Osteoblast (primary cell): ENCODE measurements at regions not wholly inside any gene's neighbourhood (a gene's known extent, or its start where the extent isn't known, plus 50 kb on each side); places are given as distances from the start of the nearest gene placed in this dataset.

Experiments
- DNase-seq: peaks from one replicate; pipeline ENCODE4 v3.0.0; 2011; ENCODE audit warnings: low spot score, mixed read lengths; ENCODE audit not compliant: insufficient read length; ENCODE audit errors: missing footprints
- H2AFZ ChIP-seq: 2 replicates; pipeline ENCODE4 v1.6.0; 2011; ENCODE audit warnings: mild to moderate bottlenecking, low read length
- H3K27ac ChIP-seq: 2 replicates; pipeline ENCODE4 v1.5.1; 2011; ENCODE audit warnings: mild to moderate bottlenecking, low read depth, low read length, moderate library complexity
- H3K27me3 ChIP-seq: 2 replicates; pipeline ENCODE4 v1.6.0; 2012; ENCODE audit warnings: mild to moderate bottlenecking, control low read depth, inconsistent platforms, low read length, moderate library complexity; ENCODE audit not compliant: insufficient read depth
- H3K36me3 ChIP-seq: 2 replicates; pipeline ENCODE4 v1.5.1; 2011; ENCODE audit warnings: mild to moderate bottlenecking, low read length, control low read depth, moderate library complexity; ENCODE audit not compliant: insufficient read depth
- H3K4me1 ChIP-seq: 2 replicates; pipeline ENCODE4 v1.5.1; 2011; ENCODE audit warnings: mild to moderate bottlenecking, low read length, control low read depth, moderate library complexity; ENCODE audit not compliant: insufficient read depth
- H3K4me2 ChIP-seq: 2 replicates; pipeline ENCODE4 v1.6.0; 2011; ENCODE audit warnings: mild to moderate bottlenecking, low read length; ENCODE audit not compliant: insufficient read depth
- H3K4me3 ChIP-seq: fragments of 200-600 bp; sonication (generic); 3 replicates; pipeline ENCODE4 v1.5.1; 2012; ENCODE audit warnings: mild to moderate bottlenecking, low read length, inconsistent platforms; ENCODE audit not compliant: insufficient read depth
- H3K79me2 ChIP-seq: 2 replicates; pipeline ENCODE4 v1.6.0; 2012; ENCODE audit warnings: mild to moderate bottlenecking, low read length, control low read depth, inconsistent platforms; ENCODE audit not compliant: insufficient read depth
- H3K9me3 ChIP-seq: 2 replicates; pipeline ENCODE4 v1.5.1; 2011; ENCODE audit warnings: low read depth, low read length, control low read depth
- H4K20me1 ChIP-seq: 2 replicates; pipeline ENCODE4 v1.6.0; 2012; ENCODE audit warnings: mild to moderate bottlenecking, low read length, control low read depth; ENCODE audit not compliant: insufficient read depth
- TF ChIP-seq, protein P1 (sequence below): IDR thresholded peaks from 2 replicates; pipeline ENCODE4 v1.5.1; 2011; ENCODE audit warnings: mild to moderate bottlenecking, low read depth, low read length, moderate library complexity; ENCODE audit errors: extremely low read depth

- no peak overlapping the region for H3K27ac ChIP-seq
- no peaks in the 10 kb centered on the region for H4K20me1 ChIP-seq
- peaks cover 9% of the 10 kb centered on the region for H3K27me3 ChIP-seq
- no peaks in the 10 kb centered on the region for H3K9me3 ChIP-seq
- H3K36me3 ChIP-seq = no peaks in the 10 kb centered on the region
- H2AFZ ChIP-seq = no peak overlapping the region
- TF ChIP-seq, protein P1, sequence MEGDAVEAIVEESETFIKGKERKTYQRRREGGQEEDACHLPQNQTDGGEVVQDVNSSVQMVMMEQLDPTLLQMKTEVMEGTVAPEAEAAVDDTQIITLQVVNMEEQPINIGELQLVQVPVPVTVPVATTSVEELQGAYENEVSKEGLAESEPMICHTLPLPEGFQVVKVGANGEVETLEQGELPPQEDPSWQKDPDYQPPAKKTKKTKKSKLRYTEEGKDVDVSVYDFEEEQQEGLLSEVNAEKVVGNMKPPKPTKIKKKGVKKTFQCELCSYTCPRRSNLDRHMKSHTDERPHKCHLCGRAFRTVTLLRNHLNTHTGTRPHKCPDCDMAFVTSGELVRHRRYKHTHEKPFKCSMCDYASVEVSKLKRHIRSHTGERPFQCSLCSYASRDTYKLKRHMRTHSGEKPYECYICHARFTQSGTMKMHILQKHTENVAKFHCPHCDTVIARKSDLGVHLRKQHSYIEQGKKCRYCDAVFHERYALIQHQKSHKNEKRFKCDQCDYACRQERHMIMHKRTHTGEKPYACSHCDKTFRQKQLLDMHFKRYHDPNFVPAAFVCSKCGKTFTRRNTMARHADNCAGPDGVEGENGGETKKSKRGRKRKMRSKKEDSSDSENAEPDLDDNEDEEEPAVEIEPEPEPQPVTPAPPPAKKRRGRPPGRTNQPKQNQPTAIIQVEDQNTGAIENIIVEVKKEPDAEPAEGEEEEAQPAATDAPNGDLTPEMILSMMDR = no peak
- H3K4me2 ChIP-seq = no peak overlapping the region
- no peak for DNase-seq
- no peaks in the 10 kb centered on the region for H3K79me2 ChIP-seq
- H3K4me1 ChIP-seq = peaks cover 5% of the 10 kb centered on the region
- H3K4me3 ChIP-seq = no peak overlapping the region
These were observed 108.7 kb upstream of the PRICKLE1 start for GRCh38 chr12:42698213-42698612.

DNA sequence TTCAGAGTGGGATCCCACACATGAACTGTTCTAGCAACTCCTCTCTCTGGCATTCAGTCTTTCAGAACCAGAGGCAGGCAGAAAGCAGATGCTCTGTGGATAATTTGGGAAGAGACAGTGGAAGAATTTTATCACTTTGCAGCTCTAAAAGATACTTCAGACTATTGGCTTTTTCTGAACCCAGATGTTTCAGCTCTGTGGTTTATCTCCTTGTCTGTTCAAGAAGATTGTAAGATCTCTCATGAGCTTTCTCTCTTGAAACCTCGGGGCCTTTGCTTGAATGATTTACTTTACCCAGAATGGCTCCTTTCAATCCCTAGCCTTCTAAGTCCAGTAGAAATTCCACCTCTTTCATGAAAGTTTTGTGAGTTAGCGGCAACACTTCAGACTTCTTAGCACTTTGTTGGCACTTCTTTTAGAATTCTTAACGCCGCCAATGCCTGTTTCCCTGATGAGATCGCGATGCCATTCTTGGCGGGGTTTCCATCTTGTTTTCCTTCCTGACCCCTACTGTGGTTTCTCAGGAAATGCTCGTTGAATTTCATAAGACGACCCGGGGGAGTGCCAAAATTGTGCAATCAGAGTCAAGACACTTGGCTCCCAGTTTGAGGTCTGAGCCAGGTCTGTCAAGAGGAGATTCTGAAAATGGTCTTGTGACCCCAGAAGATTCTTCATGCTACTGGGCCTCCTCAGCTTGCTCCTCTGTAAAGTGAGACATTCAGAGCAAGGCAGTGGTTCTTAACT lies 107.0 kb upstream of the PRICKLE1 start:
- H3K4me3 ChIP-seq = no peak overlapping the region
- no peaks in the 10 kb centered on the region for H3K36me3 ChIP-seq
- TF ChIP-seq, protein P1 = no peak
- peaks cover 5% of the 10 kb centered on the region for H3K4me1 ChIP-seq
- H4K20me1 ChIP-seq = no peaks in the 10 kb centered on the region
- H3K27ac ChIP-seq = no peak overlapping the region
- DNase-seq = no peak
- peak overlapping the region; percentile 42 for H3K4me2 ChIP-seq
- no peaks in the 10 kb centered on the region for H3K79me2 ChIP-seq
- peak overlapping the region; percentile 38 for H2AFZ ChIP-seq
- H3K9me3 ChIP-seq = no peaks in the 10 kb centered on the region
- peaks cover under 1% of the 10 kb centered on the region for H3K27me3 ChIP-seq

- DNase-seq = no peak
- Histone ChIP-seq H3K9me3 (no peaks in the 10 kb centered on the region), H3K4me2 (no peak overlapping the region), H4K20me1 (no peaks in the 10 kb centered on the region), H3K79me2 (no peaks in the 10 kb centered on the region), H2AFZ (no peak overlapping the region), H3K27me3 (no peaks in the 10 kb centered on the region), H3K4me3 (no peak overlapping the region), H3K4me1 (peaks cover 5% of the 10 kb centered on the region), H3K36me3 (no peaks in the 10 kb centered on the region), H3K27ac (no peak overlapping the region)
- TF ChIP-seq, protein P1 = no peak
These were observed 106.0 kb upstream of the PRICKLE1 start for GRCh38 chr12:42695490-42695995.

DNA sequence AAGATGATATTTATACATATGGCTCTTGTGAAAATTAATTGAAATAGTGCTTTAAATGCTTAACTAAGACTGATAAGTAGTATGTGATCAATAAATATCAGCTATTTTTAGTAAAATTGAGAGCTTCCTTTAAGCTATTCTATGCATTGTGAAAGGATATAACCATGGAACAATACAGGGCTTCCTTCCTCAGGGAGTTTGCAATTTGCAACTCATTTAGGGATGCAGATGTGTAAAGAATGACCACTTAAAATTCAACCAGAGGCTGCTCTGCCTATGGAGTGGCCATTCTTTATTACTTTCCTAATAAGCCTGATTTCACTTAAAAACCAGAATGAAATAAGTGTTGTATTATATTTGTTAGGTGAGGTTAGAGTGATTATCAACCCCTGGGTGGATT lies 103.2 kb upstream of the PRICKLE1 start:
- TF ChIP-seq, protein P1 = no peak
- H3K4me1 ChIP-seq = peaks cover 5% of the 10 kb centered on the region
- no peak for DNase-seq
- no peak overlapping the region for H3K4me3 ChIP-seq
- peak overlapping the region; percentile 50 for H3K4me2 ChIP-seq
- no peaks in the 10 kb centered on the region for H3K36me3 ChIP-seq
- H3K79me2 ChIP-seq = no peaks in the 10 kb centered on the region
- no peaks in the 10 kb centered on the region for H4K20me1 ChIP-seq
- no peaks in the 10 kb centered on the region for H3K9me3 ChIP-seq
- H3K27me3 ChIP-seq = no peaks in the 10 kb centered on the region
- no peak overlapping the region for H3K27ac ChIP-seq
- no peak overlapping the region for H2AFZ ChIP-seq
